ENCODE measurements at regions not wholly inside any gene's neighbourhood (a gene's known extent, or its start where the extent isn't known, plus 50 kb on each side); places are given as distances from the start of the nearest gene placed in this dataset.

DNA sequence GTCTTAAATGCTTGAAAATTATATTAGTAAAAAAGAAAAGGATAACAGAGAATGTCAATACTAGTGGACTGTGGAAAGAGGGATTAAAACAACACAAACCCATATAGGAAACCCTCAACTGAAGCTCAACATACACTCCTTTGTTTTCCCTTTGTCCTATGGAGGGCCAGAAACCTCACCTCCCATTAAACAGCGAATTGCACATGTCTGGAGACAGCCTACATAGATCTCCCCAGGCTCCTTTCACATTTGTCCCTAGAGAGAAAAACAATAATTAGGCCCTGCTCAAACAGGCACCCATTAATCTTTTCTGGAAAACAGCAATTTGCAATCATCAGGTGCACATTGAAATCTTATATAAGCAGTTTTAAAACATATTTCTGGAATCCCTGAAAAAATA, 87.6 kb upstream of the SEMA3D start:
- no peaks in the 10 kb centered on the region for H3K4me1 ChIP-seq (ENCODE audit: control insufficient read depth in 4 of 4, insufficient read depth in 4 of 4, low read length in 3 of 4)
- no peaks in the 10 kb centered on the region for H3K9me3 ChIP-seq (ENCODE audit: control insufficient read depth in 4 of 4, low read length in 3 of 4)
- H3K36me3 ChIP-seq (ENCODE audit: control insufficient read depth in 4 of 4, insufficient read depth in 3 of 4, low read depth in 1 of 4, low read length in 3 of 4), result no peaks in the 10 kb centered on the region
- WGBS, result 66% methylated on average over 1 of the region's 1 CpG
- H3K27me3 ChIP-seq (ENCODE audit: control insufficient read depth in 4 of 4, insufficient read depth in 4 of 4, low read length in 3 of 4), result no peaks in the 10 kb centered on the region
- TF ChIP-seq HNF4A (conservative IDR thresholded peaks at IDR 0.05) (no peak), SP1 (IDR thresholded peaks at IDR 0.05) (no peak), FOXA2 (IDR thresholded peaks at IDR 0.05) (no peak), RAD21 (IDR thresholded peaks at IDR 0.05) (no peak), GABPA (IDR thresholded peaks at IDR 0.05 in 1 of 2, conservative IDR thresholded peaks at IDR 0.05 in 1 of 2) (no peak), NR2F2 (IDR thresholded peaks at IDR 0.05) (no peak), JUND (IDR thresholded peaks at IDR 0.05) (no peak), HNF4G (IDR thresholded peaks at IDR 0.05) (no peak)
- TF ChIP-seq, protein P1, sequence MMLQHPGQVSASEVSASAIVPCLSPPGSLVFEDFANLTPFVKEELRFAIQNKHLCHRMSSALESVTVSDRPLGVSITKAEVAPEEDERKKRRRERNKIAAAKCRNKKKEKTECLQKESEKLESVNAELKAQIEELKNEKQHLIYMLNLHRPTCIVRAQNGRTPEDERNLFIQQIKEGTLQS (IDR thresholded peaks at IDR 0.05), result no peak
- TF ChIP-seq, protein P2, sequence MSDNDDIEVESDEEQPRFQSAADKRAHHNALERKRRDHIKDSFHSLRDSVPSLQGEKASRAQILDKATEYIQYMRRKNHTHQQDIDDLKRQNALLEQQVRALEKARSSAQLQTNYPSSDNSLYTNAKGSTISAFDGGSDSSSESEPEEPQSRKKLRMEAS (IDR thresholded peaks at IDR 0.05), result no peak
- TF ChIP-seq, protein P3, sequence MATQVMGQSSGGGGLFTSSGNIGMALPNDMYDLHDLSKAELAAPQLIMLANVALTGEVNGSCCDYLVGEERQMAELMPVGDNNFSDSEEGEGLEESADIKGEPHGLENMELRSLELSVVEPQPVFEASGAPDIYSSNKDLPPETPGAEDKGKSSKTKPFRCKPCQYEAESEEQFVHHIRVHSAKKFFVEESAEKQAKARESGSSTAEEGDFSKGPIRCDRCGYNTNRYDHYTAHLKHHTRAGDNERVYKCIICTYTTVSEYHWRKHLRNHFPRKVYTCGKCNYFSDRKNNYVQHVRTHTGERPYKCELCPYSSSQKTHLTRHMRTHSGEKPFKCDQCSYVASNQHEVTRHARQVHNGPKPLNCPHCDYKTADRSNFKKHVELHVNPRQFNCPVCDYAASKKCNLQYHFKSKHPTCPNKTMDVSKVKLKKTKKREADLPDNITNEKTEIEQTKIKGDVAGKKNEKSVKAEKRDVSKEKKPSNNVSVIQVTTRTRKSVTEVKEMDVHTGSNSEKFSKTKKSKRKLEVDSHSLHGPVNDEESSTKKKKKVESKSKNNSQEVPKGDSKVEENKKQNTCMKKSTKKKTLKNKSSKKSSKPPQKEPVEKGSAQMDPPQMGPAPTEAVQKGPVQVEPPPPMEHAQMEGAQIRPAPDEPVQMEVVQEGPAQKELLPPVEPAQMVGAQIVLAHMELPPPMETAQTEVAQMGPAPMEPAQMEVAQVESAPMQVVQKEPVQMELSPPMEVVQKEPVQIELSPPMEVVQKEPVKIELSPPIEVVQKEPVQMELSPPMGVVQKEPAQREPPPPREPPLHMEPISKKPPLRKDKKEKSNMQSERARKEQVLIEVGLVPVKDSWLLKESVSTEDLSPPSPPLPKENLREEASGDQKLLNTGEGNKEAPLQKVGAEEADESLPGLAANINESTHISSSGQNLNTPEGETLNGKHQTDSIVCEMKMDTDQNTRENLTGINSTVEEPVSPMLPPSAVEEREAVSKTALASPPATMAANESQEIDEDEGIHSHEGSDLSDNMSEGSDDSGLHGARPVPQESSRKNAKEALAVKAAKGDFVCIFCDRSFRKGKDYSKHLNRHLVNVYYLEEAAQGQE (IDR thresholded peaks at IDR 0.05), result no peak
- TF ChIP-seq, protein P4, sequence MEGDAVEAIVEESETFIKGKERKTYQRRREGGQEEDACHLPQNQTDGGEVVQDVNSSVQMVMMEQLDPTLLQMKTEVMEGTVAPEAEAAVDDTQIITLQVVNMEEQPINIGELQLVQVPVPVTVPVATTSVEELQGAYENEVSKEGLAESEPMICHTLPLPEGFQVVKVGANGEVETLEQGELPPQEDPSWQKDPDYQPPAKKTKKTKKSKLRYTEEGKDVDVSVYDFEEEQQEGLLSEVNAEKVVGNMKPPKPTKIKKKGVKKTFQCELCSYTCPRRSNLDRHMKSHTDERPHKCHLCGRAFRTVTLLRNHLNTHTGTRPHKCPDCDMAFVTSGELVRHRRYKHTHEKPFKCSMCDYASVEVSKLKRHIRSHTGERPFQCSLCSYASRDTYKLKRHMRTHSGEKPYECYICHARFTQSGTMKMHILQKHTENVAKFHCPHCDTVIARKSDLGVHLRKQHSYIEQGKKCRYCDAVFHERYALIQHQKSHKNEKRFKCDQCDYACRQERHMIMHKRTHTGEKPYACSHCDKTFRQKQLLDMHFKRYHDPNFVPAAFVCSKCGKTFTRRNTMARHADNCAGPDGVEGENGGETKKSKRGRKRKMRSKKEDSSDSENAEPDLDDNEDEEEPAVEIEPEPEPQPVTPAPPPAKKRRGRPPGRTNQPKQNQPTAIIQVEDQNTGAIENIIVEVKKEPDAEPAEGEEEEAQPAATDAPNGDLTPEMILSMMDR (IDR thresholded peaks at IDR 0.05; ENCODE audit: low read depth, low read length, missing input control), result no peak
- no peak for DNase-seq (ENCODE audit: low spot score)
- no peak overlapping the region for H3K4me3 ChIP-seq (ENCODE audit: low read depth in 1 of 3, low read length in 3 of 3)
- no peak overlapping the region for H3K9ac ChIP-seq (ENCODE audit: low read depth in 1 of 2, low read length in 2 of 2)
- no peak overlapping the region for H3K27ac ChIP-seq (ENCODE audit: low read depth in 1 of 2, low read length in 2 of 2)

DNA sequence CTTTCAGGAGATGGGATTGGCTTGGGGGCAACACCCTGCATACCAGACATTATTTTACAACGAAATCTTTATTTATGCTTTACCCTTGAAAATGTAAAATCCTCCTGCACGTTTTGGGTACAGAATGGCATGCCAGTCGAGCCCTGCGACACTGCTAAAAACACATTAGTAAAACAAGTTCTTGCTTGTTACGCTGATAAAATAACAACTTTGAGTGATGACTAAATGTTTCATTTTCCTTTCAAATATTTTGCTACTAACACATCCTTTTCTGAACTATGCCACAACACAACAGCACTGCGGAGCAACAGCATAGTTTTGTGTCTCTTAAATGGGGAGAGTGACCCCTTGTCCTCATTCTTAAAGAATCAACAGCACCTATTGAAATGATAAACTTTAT, 76.0 kb upstream of the SEMA3D start:
- Histone ChIP-seq H3K9me3 (ENCODE audit: control insufficient read depth in 4 of 4, low read length in 3 of 4) (no peaks in the 10 kb centered on the region), H3K4me1 (ENCODE audit: control insufficient read depth in 4 of 4, insufficient read depth in 4 of 4, low read length in 3 of 4) (no peaks in the 10 kb centered on the region), H3K4me3 (ENCODE audit: low read depth in 1 of 3, low read length in 3 of 3) (no peak overlapping the region), H3K9ac (ENCODE audit: low read depth in 1 of 2, low read length in 2 of 2) (no peak overlapping the region), H3K27me3 (ENCODE audit: control insufficient read depth in 4 of 4, insufficient read depth in 4 of 4, low read length in 3 of 4) (no peaks in the 10 kb centered on the region), H3K36me3 (ENCODE audit: control insufficient read depth in 4 of 4, insufficient read depth in 3 of 4, low read depth in 1 of 4, low read length in 3 of 4) (no peaks in the 10 kb centered on the region), H3K27ac (ENCODE audit: low read depth in 1 of 2, low read length in 2 of 2) (no peak overlapping the region)
- no peak for DNase-seq (ENCODE audit: low spot score)
- TF ChIP-seq YY1 (IDR thresholded peaks at IDR 0.05) (no peak), GABPA (IDR thresholded peaks at IDR 0.05 in 1 of 2, conservative IDR thresholded peaks at IDR 0.05 in 1 of 2) (no peak), RXRA (IDR thresholded peaks at IDR 0.05) (no peak)
- TF ChIP-seq, protein P1 (IDR thresholded peaks at IDR 0.05), result no peak
- TF ChIP-seq, protein P2 (IDR thresholded peaks at IDR 0.05), result no peak
- WGBS, result 64% methylated on average over 6 of the region's 6 CpGs

All from liver (tissue), 8 donors.